Kidney tubule cell (primary cell): ENCODE measurements at regions not wholly inside any gene's neighbourhood (a gene's known extent, or its start where the extent isn't known, plus 50 kb on each side); places are given as distances from the start of the nearest gene placed in this dataset.
"Not testable (repeated sequence)": the region's sequence is repeated elsewhere in the genome, so short reads cannot be mapped to it uniquely, and the experiment has no call there.

Source experiments
- DNase-seq: peaks from one replicate; pipeline ENCODE4 v3.0.0-alpha.2; 2018; ENCODE audit warnings: low spot score

DNA sequence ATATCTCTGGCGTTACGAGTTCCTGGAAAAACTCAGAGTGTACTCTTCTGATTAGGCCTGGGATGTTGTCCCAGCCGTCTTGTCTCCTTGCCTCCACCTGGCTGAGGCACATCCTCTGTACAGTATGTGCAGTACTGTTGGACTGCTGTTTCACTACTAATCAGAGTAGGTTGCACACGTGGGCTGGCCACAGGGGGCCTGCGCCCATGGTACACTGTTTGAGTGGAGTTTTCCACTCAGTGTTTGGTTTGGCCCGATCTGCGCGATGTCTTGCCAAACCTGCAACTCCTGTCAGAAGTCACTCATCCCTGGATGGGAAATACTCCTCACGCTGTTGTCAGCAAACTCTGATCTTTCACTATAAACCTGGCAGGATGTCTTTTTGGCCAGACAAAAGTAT lies 189.6 kb upstream of the CSNK1A1L start:
- no peak for DNase-seq

DNA sequence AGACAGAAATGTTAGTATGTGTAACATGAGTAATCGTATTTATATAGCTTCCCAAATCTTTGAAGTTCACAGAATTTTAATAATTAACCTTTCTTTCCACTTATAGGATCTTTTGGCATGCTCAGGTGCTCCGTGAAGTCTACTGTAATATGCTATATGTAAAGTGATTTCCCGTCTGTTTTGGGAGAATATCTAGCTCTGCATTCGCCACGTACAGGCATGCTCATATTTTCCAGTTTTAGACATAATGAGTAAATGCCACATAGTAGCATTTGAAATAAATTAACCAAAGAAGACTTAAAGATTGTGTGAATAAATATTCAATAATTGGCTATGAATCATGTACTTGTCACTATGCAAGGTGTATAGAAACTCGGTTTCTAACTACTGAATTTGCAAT lies 189.0 kb upstream of the CSNK1A1L start:
- DNase-seq: no peak

DNA sequence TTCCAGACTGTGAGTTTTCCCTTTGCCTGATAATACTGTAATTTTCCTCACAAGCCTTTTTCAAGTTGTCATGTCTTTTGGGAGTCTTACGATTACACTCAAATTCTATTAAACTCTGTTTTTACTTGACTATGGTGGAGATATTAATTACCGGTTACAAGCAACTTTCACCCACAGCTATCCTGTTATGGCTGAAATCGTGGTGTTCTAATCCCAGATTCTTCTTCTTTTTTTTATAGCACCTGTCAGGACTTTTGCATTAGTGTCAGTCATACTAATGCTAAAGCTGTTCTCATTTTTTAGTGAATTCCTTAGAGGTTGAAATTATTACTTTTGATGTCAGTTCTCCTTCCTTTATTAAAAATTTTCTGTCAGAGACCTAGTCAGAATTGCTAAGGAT lies 187.8 kb upstream of the CSNK1A1L start:
- no peak for DNase-seq

DNA sequence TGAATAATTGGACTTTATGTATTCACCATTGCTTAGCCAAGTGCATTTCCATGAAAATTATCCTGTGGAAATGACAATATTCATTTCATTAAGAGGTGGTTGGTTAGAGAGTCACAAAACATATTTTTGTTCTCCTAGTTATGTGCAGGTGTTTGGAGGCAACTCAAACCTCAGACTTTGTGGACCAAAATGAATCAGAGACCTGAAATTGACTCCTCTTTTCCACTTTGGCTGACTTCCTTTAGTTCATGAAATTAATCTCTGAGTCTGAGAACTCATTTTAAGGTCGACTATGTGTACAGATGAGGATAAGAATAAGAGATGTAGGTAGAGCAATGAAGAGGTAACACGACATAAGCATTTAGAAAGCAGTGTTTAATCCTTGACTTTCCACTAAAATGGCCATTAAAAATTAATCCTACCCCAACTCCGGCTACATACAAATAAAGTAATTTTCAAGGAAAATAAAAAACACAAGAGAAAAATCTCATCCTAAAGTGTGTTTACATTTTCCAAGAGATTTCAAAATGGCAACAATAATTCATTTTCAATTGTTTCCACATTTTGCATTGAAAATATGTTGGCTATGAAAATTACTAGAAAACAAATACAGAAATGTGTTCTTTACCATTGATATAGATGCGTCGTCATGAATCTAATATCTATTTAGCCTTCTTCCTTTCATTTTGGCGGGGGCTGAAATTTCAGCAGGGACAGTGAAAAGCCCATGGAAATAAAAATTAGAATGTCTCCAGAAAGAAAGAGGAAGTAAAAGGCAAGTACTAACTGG lies 185.4 kb upstream of the CSNK1A1L start:
- no peak for DNase-seq

DNA sequence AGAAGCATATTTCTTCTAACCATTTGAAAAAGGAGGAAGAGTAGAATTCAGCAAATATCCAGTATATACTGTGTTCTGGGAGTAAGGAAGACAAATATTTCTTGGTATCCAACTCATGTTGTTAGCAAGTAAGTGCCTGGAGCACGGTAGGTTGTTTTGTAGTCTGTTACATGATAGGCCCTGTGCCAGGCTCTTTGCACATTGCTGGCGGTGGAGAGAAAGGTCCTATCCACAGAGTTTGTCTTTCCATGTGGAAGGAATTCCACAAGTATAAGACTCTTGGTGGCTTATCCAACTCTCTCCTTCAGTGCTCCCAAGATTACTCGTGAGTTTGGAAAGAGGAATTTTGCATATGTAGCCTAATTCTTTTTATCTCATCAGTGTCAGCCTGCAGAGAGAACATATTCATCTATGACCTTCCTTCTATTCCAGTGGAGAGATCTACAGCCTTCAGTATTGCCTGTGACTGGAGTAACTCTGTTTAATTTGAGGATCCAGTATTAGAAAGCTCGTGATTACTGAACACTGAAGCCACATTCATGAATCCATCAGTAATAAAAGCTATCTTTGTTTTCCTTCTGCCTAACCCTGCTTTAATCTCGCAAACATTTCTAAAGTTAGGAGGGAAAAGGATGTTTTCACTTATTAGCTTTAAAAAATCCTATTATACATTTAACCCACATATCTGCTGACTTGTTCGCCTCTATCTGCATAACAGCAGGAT lies 183.9 kb upstream of the CSNK1A1L start:
- no peak for DNase-seq

DNA sequence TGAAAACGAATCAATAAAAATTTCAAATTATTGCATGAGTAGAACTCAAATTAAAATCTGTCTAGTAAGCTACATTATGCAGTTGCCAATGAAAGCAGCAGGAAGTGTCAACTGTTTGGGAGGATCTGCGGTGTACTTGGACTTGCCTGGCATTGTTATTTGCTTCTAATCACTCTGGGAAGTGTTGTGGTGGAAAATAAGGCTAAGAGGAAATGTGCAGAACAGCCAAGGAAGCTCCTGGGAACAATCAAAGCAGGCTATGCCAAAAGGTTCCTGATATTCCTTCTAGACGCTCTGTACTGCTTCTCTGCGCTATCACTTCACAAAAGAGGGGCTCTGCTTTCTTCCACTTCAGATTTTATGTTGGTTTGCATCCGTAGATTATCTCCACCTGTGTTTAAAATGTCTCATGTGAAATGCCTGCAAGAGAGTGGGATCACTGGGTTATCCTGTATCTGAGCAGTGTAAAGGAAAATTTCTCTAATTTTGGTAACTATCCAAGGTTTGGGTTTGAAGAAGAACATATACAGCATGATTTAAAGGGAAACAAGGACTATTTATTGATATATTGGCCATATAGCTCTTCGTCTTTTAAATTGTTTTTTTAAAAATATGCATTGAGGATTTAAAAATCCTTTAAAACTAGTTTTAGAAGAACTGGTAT lies 182.7 kb upstream of the CSNK1A1L start:
- no peak for DNase-seq

DNA sequence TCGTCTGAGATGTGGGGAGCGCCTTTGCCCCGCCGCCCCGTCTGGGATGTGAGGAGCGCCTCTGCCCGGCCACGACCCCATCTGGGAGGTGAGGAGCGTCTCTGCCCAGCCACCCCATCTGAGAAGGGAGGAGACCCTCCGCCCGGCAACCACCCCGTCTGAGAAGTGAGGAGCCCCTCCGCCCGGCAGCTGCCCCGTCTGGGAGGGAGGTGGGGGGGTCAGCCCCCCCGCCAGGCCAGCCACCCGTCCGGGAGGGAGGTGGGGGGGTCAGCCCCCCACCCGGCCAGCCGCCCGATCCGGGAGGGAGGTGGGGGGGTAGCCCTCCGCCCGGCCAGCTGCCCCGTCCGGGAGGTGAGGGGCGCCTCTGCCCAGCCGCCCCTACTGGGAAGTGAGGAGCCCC lies 174.8 kb upstream of the CSNK1A1L start:
- DNase-seq: not testable (repeated sequence)

DNA sequence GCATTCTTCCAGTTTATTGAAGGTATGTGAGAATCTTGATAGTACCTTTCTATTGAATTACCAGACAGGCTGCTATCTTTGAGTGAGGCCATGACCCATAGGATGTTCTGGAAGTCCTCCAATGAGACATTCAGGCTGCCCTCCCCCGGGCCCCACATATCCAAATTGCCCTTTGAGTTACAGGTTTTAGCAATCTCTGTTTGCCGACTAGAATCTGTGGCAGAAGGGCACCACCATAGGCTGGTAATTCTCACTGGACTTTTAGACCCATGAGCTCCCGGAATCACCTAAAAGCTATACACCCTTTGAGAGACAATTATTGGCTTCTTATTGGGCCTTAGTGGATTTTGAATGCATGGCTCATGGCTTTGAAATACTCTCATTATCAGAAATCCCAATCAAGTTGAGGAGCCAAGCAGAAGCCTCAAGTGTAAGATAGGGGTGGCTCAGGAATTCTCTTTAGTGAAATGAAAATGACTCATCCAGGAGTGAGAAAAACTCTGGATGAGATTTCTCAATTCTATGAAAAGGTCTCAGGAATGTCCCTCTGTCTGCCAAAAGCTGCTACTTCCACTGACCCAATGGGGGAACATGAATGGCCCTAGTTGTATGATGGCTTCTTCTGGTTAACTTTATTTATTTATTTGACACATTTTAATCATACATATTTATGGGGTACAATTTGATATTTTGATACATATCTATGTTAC lies 172.1 kb upstream of the CSNK1A1L start:
- no peak for DNase-seq

DNA sequence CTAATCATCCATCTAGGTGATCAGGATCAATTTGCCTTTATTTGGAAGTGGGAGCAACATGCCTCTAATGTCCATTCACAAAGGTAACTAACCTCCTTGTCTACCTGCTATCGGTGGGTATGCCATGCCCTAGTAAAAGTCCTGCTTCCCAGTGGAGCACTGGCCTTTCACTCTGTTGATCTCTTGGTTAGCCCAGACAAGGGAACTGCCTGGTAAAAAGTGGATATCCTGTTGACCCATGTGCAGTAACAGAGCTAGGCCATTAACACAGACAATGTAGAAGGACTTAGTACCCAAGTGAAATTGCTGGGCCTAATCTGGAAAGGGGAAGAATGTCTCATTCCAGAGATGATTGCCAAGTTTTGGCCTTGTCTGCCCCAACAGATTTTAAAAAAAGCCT lies 171.5 kb upstream of the CSNK1A1L start:
- DNase-seq: no peak

DNA sequence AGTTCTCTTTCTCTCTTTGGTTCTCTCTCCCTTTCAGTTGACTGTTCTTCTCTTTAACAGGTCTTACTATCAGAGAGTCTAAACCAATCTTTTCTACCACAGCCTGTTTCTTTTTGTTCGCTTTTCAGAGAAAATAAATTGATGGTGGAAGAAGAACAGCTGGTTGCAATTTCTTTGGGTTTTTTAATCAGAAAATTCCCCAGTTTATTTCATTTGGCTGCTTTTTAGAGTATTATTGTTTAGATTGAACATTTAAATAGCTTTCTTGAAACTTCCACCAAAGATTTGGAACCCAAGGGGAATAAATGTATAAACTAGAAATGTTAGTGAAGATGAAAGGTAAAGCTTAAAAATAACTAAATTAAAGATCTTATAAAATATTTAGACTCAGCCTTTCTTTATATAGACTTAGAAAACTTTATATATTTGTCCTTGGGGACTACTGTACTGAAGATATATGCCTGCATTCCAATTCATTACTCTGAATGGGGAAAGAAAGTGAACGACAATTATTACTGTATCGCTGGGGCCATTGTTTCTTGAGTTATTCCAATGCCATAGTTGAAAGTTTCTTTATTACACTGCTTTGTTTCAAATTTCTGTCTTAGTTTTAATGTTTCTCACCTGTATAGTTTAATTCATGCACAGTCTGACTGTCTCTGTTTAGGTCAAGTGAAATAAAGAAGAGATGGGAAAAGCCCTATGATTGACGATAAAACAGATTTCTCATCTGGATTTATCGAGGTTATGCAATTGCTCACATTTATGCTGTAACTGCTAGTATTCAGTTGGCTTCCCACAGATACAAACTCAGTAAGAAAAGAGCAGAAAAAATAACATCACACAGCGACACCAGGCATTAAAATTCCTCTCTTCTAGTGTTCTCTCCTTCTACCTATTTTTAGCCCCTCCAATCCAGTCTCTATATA lies 169.4 kb upstream of the CSNK1A1L start:
- no peak for DNase-seq

DNA sequence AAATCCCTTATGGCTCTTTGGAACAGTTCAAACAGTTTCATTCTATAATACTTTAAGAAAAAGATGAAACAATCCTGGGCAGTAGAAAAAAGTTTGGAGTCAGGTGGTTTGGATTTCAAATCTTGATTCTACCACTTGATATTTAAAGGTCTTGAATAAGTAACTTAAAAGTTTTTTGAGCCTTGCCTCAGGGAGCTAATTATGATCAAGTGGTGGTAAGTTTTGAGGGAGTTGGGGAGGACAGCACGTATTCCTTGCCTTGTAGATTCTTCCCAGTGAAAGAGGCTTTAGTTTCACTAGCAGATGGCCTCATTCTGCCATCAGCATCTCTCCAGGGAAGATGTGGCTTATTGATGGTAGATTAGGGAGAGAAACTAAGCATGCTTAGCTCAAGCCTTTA lies 168.4 kb upstream of the CSNK1A1L start:
- DNase-seq: no peak

DNA sequence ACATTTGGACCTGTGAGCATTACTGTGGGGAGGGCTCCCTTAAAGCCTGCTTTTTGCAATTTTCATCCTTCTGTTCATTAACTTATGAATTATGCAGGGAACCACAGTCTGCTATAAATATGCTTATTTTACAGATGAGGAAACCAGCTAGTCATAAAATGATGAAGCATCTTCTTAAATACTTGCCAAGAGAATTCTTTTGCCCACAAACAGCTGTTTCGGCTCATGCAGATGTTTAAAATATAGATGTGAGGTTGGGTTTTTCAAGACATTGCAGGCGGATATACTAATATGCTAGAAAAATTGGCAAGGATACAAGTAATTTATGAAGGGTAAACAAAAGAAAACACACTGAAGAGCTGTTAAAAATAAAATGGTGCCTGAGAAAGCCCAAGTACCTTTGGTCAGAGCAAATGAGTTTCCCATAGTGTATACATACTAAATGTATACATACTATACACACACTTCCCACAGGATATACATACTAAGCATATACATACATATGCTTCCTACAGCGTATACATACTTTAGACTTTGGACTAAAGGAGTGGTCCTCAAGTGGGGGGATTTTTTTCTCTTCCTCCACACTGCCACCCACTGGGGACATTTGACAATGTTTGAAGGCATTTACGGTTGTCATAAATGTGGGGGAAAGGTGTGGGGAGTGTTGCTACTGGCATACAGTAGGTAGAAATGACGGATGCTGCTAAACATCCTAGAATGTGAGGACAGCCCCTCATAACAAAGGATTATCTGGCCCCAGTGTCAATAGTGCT lies 164.9 kb upstream of the CSNK1A1L start:
- DNase-seq: no peak

DNA sequence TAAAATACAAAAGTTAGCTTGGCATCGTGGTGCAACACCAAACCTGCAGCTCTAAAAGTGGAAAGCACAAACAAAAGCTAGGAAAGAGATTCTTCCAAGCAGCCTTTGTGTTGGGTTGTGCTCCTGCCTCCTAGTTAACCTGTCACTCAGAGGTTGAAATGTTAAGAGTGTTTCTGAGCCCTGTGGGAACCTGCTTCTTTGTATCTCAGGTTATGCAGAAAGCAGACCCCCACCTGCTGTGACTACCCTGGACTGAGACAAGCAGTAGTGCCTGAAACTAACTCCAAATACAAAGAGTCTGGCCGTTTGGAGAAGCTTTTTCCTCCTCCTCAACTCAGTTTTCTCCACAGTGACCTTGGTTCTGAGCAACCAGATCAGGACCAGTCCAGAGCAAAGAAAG lies 158.4 kb upstream of the CSNK1A1L start:
- DNase-seq: no peak

DNA sequence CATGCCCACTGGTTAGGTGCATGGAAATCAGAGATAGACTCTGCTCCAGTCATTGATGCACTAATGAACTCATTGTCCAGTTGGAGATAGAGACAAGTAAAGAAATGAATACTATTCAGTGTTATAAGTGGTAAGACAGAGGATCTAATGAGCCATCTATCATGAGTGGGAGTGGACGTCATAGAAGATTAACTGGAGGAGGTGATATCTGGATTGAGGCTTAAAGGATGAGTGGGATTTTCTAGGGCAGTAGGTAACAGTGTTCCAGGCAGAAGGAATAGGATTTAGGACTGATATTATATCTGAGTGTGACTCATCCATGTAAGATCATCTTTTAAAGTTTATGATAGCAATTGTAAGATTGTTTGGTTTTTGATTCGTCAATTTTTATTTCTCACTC lies 152.2 kb upstream of the CSNK1A1L start:
- DNase-seq: no peak

DNA sequence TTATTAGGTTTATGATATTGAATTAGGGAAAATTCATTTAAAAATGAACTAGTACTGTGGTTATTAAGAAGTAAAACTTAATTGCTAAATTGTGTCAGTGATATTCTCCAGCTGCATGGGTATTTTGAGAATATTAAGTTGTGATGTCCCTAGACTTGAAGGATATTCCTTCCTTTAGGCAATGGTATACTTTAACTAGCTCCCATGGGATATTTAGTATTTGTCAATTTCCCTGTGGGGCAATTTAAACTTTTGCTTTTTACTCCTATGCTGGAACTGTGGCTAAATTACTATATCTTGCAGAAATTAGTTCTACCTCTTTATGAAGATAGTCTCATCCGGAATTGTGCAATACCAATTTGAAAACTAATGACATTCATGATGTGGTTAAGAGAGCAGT lies 151.6 kb upstream of the CSNK1A1L start:
- DNase-seq: no peak

DNA sequence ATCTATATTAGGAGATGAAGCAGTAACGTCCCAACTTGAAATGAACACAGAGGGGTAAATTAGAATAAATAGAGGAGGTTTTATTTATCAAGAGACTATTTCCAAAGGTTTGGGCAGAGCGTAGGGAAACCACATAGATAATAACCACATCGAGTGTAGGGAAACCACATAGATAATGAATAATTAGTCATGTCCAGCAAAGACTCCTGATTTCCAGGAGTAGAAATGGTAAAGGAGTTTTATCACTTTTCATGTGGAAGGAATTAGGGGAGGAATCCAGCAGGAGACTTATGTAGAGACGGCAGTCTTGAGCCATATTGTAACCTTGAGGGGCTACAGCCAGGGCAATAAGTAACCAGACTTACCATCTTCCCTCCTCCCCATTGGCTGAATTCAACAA lies 136.3 kb upstream of the CSNK1A1L start:
- DNase-seq: no peak

DNA sequence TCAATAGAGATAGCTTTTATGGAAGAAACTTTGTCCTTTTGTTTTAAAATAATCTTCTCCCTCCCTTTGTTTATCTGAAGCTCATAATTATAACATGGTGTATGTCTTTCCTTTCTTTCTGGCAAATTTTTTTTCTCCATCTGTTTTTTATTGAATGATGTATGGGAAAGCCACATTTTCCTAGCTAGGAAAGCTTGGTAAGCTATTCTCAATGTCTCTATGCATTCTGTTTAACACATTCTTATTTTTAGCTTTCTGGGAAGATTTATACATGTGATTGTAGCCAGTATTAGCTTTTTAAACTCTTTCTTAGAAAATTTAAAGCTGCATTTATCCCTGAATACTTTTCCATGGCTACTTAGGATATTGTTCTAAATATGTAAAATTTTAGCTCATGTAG lies 124.9 kb upstream of the CSNK1A1L start:
- DNase-seq: no peak

DNA sequence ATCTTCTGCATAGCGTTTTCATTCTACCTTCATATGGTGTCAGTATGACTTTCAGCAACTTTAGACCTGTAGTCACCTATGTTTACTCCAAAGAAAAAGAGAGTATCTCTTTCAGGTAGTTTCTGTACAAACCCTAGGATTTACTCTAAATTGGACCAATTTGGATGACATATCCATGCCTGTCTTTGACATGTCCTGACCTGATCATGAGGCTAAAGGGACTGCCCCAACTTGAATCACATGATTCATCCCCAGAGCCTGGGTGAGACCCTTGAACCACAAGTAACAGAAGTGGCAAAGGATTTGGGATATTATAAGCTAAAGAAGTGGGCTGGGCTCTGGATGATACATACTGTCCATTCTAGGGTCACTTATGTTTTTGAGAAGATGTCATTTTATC lies 124.5 kb upstream of the CSNK1A1L start:
- DNase-seq: no peak

DNA sequence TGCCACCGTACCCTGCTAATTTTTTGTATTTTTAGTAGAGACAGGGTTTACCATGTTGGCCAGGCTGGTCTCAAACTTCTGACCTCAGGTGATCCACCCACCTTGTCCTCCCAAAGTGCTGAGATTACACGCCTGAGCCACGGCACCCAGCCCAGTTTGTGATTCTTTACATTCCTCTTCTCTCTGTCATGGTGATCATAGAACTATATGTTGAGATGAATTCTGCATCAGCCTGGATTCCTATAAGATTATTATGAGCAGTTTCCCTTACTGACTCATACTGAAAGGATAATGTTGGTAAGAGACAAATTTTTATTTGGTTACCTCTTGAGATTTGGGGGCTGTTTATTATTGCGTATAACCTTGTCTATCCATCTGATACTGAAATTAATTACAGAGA lies 121.5 kb upstream of the CSNK1A1L start:
- DNase-seq: no peak

DNA sequence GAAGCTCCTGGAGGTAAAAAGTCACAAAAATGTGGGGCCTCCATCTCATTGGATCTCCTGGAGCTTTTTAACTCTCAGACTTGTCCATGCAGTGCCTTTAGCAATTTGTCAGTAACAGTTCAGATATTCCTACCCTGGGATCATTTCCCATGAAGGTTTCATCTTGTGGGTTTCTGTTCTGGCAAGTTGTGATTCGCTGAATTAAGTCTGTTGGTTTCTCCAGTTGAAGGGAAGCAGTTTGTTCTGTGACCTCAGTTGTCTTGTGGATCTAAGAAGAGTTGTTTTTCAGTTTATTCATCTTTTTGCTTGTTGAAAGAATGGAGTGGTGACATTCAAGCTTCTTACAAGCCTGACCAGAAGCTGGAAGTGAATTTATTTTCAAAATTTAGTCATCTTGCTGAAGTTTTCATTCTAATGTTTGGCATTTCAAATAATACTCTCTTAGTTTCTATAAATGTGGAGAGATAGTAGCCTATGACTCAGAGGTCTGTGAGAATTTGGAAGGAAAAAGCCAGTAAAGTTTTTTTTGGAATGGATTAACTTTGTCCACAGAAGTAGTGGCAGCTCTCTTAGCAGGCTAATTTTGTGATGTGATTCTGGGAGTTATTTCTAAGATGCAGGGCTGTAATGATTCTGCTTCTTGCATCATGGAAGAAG lies 120.1 kb upstream of the CSNK1A1L start:
- DNase-seq: no peak
